ENCODE measurements at regions not wholly inside any gene's neighbourhood (a gene's known extent, or its start where the extent isn't known, plus 50 kb on each side); places are given as distances from the start of the nearest gene placed in this dataset.

DNA sequence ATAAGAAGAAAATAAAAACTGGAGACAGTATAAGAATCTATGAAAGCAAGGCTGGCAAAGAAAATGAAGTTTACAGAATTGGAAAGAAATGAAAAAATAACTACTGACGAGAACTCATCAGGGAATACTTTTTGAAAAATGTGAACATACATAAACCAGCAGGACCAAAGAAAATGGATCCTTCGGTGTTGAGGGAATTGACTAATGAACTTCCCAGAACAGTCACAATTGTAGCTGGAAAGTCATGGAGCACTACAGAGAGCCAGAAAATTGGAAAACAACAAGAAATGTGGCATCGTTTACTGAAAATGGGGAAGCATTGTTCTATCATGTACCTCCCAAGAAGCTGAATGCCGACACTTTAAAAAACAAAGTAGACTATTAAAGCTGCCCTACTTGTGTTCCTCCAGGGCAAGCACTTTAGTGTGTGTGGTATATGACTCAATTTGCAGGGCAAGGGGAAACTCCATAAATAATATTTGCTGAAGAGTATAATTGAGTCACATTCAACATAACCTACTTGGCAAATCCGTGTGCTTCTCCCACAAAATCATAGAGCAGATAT is 1221.6 kb upstream of the NRXN1 start:
- no peaks in the 10 kb centered on the region for H3F3A ChIP-seq (ENCODE audit: insufficient read depth, low read depth)
- no peak for TF ChIP-seq EZH2 (IDR thresholded peaks at IDR 0.05; ENCODE audit: low read depth)
- TF ChIP-seq, protein P1, sequence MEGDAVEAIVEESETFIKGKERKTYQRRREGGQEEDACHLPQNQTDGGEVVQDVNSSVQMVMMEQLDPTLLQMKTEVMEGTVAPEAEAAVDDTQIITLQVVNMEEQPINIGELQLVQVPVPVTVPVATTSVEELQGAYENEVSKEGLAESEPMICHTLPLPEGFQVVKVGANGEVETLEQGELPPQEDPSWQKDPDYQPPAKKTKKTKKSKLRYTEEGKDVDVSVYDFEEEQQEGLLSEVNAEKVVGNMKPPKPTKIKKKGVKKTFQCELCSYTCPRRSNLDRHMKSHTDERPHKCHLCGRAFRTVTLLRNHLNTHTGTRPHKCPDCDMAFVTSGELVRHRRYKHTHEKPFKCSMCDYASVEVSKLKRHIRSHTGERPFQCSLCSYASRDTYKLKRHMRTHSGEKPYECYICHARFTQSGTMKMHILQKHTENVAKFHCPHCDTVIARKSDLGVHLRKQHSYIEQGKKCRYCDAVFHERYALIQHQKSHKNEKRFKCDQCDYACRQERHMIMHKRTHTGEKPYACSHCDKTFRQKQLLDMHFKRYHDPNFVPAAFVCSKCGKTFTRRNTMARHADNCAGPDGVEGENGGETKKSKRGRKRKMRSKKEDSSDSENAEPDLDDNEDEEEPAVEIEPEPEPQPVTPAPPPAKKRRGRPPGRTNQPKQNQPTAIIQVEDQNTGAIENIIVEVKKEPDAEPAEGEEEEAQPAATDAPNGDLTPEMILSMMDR (conservative IDR thresholded peaks at IDR 0.05) = no peak
- no peaks in the 10 kb centered on the region for H3K9me2 ChIP-seq (ENCODE audit: insufficient read depth)
- H3K79me2 ChIP-seq (ENCODE audit: low read depth) = no peaks in the 10 kb centered on the region
- H2AFZ ChIP-seq = no peak overlapping the region
- H3K27me3 ChIP-seq (ENCODE audit: insufficient read depth, low read depth) = no peaks in the 10 kb centered on the region
- no peaks in the 10 kb centered on the region for H3K4me1 ChIP-seq (replicated peaks; ENCODE audit: insufficient read depth)
- H3K9me3 ChIP-seq (ENCODE audit: insufficient read depth, low read depth) = no peaks in the 10 kb centered on the region; the same call in 1 of the 2 replicates
- ChIA-PET POLR2A (ENCODE audit: unreplicated experiment) (no interaction called here), CTCF (no interaction called here)
- H4K20me1 ChIP-seq (ENCODE audit: insufficient read depth) = no peaks in the 10 kb centered on the region
- H3K4me3 ChIP-seq = no peak overlapping the region
- no peak overlapping the region for H3K27ac ChIP-seq
- H3K4me2 ChIP-seq = no peak overlapping the region
- no peak for DNase-seq
- intact Hi-C loops (cut with micrococcal nuclease; ENCODE audit: unreplicated experiment) = no loop called here
- BruUV-seq (replicated peaks) = no TSS peak
- no peaks in the 10 kb centered on the region for H3K36me3 ChIP-seq (ENCODE audit: low read depth)

DNA sequence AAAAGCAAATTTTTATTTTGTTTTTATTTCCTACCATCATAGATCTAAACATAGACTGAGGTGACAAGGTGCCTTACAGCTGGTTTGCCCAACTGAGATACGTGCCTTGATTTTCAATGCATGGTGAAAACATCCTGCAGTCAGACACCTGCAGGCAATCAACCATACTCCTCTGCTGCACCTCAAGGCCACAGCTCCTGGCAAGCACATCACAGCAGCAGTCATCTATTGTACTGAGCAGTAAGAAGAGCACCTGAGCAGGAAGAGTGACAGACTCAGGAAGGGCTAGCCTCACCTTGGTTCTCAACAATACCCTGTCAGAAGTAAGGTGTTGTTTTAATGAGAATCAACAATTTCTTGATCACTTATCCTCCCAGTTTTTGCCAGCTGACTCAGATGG is 1206.8 kb upstream of the NRXN1 start:
- DNase-seq = no peak
- CTCF ChIA-PET = no interaction called here
- no TSS peak for BruUV-seq (replicated peaks)
- Histone ChIP-seq H3F3A (ENCODE audit: insufficient read depth, low read depth) (no peaks in the 10 kb centered on the region), H3K27ac (no peak overlapping the region), H3K4me2 (no peak overlapping the region), H3K36me3 (ENCODE audit: low read depth) (no peaks in the 10 kb centered on the region), H3K9me3 (ENCODE audit: insufficient read depth, low read depth) (no peaks in the 10 kb centered on the region), H3K79me2 (ENCODE audit: low read depth) (no peaks in the 10 kb centered on the region), H2AFZ (no peak overlapping the region), H4K20me1 (ENCODE audit: insufficient read depth) (no peaks in the 10 kb centered on the region), H3K4me3 (no peak overlapping the region), H3K9me2 (ENCODE audit: insufficient read depth) (no peaks in the 10 kb centered on the region), H3K4me1 (replicated peaks; ENCODE audit: insufficient read depth) (no peaks in the 10 kb centered on the region), H3K27me3 (ENCODE audit: insufficient read depth, low read depth) (no peaks in the 10 kb centered on the region)
- POLR2A ChIA-PET (ENCODE audit: unreplicated experiment) = no interaction called here
- TF ChIP-seq, protein P1 (conservative IDR thresholded peaks at IDR 0.05) = no peak
- no peak for TF ChIP-seq EZH2 (IDR thresholded peaks at IDR 0.05; ENCODE audit: low read depth)
- intact Hi-C loops (cut with micrococcal nuclease; ENCODE audit: unreplicated experiment) = no loop called here

DNA sequence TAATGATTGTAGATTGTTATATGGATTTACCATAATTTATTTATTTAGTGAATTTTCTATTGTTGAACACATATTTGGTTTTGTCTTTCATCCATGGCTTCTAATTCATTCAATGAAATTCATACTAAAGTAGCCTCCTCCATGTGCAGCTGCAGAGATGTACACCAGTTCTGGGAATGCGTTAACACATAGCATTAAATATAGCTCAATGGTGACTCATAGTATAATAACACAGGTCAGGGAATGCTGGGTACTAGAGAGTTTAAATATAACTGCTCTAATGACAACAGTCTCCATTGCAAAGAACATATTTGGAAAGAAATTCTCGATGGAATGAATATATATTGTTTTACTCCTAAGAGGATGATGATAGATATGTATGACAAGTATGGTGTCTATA is 1190.2 kb upstream of the NRXN1 start:
- H3K27ac ChIP-seq = no peak overlapping the region
- H3F3A ChIP-seq (ENCODE audit: insufficient read depth, low read depth) = no peaks in the 10 kb centered on the region
- no peaks in the 10 kb centered on the region for H3K9me3 ChIP-seq (ENCODE audit: insufficient read depth, low read depth)
- no peaks in the 10 kb centered on the region for H3K4me1 ChIP-seq (replicated peaks; ENCODE audit: insufficient read depth)
- no peaks in the 10 kb centered on the region for H3K27me3 ChIP-seq (ENCODE audit: insufficient read depth, low read depth)
- H3K4me2 ChIP-seq = no peak overlapping the region
- no peak for DNase-seq
- H3K4me3 ChIP-seq = no peak overlapping the region
- no peaks in the 10 kb centered on the region for H3K9me2 ChIP-seq (ENCODE audit: insufficient read depth)
- CTCF ChIA-PET = no interaction called here
- no peaks in the 10 kb centered on the region for H4K20me1 ChIP-seq (ENCODE audit: insufficient read depth)
- no peak overlapping the region for H2AFZ ChIP-seq
- no peak for TF ChIP-seq EZH2 (IDR thresholded peaks at IDR 0.05; ENCODE audit: low read depth)
- TF ChIP-seq, protein P1 (conservative IDR thresholded peaks at IDR 0.05) = no peak
- H3K36me3 ChIP-seq (ENCODE audit: low read depth) = no peaks in the 10 kb centered on the region
- POLR2A ChIA-PET (ENCODE audit: unreplicated experiment) = no interaction called here
- no peaks in the 10 kb centered on the region for H3K79me2 ChIP-seq (ENCODE audit: low read depth)
- intact Hi-C loops (cut with micrococcal nuclease; ENCODE audit: unreplicated experiment) = no loop called here
- no TSS peak for BruUV-seq (replicated peaks)

All from PC-9 (cell line).